Right forelimb (tissue), 1 donor: ENCODE measurements at regions not wholly inside any gene's neighbourhood (a gene's known extent, or its start where the extent isn't known, plus 50 kb on each side); places are given as distances from the start of the nearest gene placed in this dataset.
"Not testable (repeated sequence)": the region's sequence is repeated elsewhere in the genome, so short reads cannot be mapped to it uniquely, and the experiment has no call there.

Experiments used
- DNase-seq: peaks from one replicate; pipeline ENCODE4 v3.0.0-alpha.2; 2018

DNA sequence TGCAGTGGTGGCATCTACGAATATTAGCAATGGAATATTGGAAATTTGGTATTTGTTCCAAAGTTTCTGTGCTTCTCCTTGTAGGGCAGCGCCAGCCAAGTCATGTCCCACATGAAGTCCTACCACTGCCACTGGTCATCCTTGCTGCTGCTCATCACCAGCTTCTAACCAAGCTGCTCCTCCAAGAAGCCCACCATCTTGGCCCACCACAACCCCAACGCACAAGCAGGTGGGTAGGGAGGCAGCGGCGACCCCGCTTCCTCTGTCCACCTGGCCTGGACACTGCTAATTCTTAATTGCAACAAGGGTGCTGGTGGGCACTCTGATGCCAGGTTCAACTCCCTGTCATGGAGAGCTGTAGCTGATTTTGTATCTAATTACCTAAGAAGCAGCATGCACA lies 291.2 kb upstream of the LYPLAL1 start:
- no peak for DNase-seq

DNA sequence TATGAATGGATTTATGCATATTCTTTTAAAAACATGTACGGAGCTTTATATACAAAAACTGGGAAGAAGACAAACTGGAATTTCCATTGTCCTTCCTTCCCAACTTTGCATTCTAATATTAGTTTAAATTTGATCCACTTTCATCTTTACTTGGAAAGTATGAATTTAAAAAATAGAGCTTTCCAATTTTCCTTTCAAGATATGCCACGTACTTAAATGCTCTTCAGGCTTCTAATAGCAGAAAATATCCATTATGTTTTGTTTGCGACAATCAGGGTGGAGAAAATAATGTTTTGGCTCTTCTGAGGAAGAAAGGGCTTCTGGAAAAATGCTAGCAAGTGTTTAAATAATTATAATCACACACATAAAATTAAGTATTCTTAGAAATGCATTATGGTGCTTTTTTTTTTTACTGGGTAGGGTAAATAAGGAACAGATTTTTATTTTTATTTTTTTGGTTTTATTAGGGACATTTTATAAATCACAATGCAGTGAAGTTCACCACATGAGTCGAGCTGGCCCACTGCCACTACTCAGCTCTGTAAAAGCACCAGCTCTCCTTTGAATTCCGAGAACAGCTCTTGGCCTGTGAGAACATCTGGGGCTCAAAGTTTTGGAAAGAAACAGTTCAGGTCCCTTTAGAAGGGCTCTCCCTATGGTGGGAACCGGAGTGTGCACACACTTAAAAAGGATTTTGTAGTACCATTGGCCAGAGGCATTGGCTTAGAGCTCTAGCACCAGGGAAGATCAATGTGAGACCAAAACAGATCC lies 287.4 kb upstream of the LYPLAL1 start:
- DNase-seq: peak; percentile 79

DNA sequence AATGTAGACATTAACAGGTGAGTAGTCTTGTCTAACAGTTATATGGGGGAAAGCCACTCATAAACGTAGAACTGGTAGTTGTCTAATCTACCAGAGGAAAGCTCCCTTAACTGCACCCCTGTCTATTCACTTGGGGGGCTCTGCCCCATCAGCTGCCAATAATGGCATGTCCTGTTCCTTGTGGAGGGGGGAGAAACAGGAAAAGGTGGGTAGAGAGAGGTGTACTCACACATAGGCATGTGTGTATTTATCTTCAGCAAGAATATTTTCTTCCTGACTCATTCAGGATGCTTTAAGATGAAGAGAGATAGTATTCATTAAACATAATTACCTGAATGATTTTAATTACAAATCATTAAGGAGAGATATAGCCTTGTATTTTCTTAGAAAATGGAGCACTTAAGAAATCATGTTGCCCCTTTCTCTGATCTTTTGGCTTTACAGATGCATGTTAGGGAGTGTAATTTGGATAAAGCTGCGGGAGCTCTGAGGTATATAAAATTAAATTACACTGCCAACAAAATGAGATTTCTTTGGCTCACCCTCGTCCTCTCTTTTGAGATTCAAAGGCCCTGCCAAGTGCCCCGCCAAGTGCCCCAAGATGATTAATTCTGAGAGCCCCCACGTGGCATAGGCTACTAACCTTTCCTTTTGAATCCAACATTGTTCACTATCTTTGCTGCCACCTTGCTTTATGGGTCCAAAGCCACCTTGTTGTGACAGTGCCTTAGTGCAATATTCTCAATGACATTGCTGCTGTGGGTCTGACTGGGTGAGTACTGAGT lies 286.3 kb upstream of the LYPLAL1 start:
- DNase-seq: no peak

DNA sequence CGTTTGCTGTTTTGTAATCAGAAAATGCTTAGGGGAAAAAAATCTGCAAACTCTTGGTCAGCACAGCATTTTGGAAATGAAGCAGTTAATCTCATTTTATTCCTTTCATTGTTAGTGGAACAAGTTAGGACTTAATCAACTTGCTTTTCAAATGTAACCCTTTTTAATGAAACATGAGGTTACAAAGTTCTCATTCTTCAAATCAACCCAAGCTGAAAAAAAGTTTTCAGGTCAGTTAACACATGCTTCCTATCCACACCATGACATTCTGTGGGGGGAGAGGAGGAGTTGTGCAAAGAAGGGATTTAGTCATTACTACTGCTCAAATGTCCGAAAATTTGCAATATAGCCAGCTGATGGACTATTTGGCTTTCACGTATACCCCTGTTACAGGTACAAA lies 283.2 kb upstream of the LYPLAL1 start:
- DNase-seq: no peak

GRCh38 chr1:218891577-218891976 lies 282.1 kb upstream of the LYPLAL1 start:
- no peak for DNase-seq

DNA sequence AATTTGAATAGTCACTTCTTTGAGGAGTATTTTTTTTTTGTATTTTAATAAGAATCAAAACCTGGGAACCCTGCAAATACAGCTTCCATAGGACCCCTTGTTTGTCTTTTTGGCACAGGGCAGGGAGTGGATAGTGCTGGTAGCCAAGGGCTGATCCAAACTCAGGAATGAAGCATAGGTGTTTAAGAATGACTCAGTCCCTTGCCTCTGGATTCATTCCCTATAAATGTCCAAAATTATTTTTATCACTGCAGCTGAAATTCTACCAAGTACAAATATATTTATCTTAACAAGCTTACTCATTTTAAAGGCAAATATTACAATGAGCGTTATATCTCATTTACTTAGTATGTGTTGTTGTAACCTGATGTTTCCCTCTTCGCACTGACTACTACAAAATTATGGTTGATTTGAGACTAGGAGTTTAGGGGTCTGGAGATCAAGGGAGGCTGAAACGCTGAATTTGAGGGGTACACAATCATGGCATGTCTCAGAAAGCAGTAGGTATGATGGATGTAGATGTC lies 278.6 kb upstream of the LYPLAL1 start:
- DNase-seq: no peak

- DNase-seq: no peak
These were observed 277.5 kb upstream of the LYPLAL1 start for GRCh38 chr1:218896202-218896601.

- DNase-seq: no peak
These were observed 274.8 kb upstream of the LYPLAL1 start for GRCh38 chr1:218898921-218899320.

DNA sequence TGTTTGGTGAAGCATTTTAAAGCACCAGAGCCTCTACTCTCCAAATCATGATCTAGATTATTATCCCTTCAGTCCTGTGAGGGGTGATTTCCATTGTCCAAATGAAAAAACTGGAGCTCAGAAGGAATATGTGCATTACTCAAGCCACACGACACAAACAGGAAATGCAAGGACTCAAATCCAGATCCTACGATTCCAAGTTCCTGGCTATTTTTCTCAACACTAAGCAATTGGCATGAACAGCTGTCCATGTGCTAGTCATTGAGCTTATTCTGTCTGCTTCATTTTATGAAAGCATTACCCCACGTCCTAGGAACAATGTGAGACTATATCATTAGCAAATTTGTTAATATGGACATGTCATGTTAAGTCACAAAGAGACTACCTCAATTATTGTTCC lies 273.1 kb upstream of the LYPLAL1 start:
- DNase-seq: no peak

DNA sequence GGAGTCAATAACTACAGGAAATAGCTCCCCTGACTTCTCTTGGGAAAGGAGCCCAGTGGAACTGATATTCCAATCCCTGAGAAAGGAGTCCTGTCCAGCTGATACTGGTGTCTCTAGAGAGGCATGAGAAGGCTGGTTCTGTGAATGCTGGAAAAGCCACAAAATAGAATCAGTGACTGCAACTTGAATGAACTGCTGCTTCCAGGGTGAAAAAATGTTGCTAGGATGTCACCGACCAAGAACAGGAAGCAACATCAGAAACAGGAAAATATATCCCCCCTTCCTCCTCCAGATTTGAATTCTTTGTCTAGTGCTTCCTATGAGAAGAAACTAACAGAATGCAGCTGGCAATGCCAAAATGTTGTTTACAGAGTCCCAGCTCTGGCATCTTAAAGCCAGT lies 269.3 kb upstream of the LYPLAL1 start:
- DNase-seq: no peak

DNA sequence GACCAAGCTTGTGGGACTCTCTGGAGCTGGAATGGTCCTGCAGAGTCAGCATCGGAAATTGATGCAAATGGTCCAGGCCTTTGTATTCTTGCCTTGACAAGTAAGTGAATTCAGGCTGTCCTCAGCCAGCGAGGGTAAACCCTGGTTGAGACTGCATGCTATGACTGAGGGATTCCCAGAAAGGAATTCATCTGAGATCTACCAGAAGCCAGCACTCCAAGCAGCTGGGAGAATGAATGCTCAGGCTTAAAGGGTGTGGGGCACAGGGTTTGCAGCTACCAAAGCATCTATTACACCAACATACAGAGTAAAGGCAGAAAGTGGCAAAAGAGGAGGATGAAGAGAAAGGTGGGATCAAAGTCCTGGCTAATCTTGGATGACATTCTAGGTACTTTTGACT lies 257.0 kb upstream of the LYPLAL1 start:
- DNase-seq: no peak

DNA sequence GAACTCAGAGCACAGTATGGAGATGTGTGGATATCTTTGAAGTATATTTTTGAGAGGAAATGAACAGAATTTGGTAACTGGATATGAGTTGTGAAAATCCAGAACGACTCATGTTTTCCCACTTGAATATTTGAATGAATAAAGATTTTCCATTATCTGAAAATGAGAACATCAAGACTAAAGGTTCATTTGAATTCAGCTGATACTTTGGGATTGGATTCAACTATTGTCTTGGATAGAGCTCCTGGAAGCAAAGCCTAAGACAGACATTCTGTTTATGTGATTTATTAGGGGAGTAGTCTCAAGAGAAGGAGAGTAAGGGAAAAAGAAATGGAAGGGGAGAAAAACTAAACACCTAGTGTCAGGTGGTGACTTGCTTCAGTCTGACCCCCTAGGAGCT lies 256.0 kb upstream of the LYPLAL1 start:
- no peak for DNase-seq

DNA sequence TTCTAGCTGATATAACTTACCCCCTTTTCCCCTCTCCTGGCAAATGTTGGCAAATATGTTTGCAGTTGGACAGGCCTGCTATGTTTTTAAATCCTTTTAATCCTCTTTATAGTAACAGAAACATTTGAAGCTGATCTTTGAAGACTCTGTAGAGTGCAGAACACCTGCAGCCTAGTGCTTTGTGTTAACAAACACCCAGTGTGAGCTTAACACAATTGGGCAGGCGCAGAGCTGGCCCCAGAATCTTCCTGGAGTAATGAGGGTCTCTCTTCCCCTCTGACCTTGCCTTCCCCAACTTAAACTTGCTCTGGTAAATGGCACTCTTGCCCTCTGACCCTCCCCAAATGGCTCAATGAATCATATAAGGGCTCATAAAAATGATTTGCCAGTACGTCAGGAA lies 247.9 kb upstream of the LYPLAL1 start:
- DNase-seq: no peak

DNA sequence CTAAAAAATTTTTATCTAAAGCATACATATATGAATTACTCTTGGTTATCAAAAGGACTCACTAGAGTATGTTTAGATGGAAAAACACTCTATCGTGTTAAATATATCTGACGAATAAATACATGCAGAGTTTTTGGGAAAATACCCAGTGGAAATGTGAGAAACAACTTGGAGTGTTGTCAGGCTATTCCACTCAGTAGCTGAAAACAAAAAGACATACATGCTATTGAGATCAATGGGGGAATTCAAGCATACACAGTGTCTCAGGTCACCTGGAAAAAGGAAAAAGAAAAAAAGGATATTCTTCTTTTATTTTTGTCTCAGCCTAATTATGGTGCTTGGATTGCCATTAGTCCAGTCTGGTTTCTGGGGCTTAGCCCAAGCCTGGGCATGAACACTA lies 247.0 kb upstream of the LYPLAL1 start:
- no peak for DNase-seq

- no peak for DNase-seq
These were observed 243.7 kb upstream of the LYPLAL1 start for GRCh38 chr1:218930000-218930399.

GRCh38 chr1:218930472-218931241 lies 243.0 kb upstream of the LYPLAL1 start:
- peak; percentile 48 for DNase-seq

- DNase-seq: no peak
These were observed 242.4 kb upstream of the LYPLAL1 start for GRCh38 chr1:218931324-218931723.

DNA sequence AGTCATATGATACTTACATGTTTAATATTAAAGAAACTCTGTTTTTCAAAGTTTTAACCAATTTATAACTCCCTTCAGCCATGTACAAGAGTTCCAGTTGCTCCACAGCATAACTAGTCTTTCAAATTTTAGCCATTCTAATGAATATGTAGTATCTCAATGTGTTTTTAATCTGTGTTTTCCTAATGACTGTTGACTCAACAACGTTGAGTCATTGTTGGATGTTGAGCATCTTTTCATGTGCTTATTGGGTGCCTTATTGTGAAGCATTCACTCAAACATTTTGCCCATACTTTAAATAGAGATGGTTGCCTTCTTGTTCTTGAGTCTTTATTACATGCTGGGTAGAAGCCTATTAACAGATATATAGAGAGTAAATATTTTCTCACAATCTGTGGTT lies 240.2 kb upstream of the LYPLAL1 start:
- no peak for DNase-seq

DNA sequence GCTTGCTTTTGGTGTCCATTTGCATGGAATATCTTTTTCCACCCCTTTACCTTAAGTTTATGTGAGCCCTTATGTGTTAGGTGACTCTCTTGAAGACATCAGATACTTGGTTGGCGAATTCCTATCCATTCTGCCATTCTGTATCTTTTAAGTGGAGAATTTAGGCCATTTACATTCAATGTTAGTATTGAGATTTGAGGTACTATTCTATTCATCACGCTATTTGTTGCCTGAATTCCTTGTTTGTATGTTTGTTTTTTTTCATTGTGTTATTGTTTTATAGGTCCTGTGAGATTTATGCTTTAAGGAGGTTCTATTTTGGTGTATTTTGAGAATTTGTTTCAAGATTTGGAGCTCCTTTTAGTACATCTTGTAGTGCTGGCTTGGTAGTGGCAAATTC lies 238.3 kb upstream of the LYPLAL1 start:
- DNase-seq: not testable (repeated sequence)

DNA sequence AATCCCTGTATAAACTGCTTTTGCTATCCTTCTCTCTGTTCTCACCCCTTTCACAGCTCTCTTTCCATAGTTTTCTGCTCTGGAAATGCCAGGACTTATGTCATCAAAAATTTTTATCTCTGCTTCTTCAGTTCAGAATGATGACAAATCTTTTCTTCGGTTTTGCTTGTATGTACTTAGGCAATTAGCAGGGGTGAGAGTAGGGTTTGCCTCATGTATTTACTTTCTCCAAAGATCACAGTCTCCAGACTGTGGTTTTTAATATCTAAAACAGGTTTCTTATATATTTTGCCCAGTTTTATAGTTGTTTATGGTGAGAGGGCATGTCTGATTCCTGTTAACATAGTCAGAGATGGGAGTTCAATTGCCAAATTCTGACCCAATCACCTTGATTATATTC lies 235.4 kb upstream of the LYPLAL1 start:
- DNase-seq: no peak

DNA sequence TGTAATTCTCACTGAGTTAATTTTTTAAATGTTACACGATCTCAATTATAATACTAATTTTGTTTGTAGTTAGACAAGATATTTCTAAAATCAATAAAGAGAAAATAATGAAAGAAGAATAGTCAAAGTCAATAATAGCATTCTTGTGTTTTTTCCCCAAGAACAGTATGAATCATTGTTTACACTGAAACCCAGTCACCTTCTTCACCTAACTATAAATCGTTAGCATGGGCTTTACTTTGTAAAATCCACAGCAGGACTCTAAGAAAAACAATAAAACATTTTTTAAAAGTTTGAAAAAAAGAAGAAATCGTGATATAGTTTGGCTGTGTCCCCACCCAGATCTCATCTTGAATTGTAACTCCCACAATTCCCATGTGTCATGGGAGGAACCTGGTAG lies 234.6 kb upstream of the LYPLAL1 start:
- no peak for DNase-seq

DNA sequence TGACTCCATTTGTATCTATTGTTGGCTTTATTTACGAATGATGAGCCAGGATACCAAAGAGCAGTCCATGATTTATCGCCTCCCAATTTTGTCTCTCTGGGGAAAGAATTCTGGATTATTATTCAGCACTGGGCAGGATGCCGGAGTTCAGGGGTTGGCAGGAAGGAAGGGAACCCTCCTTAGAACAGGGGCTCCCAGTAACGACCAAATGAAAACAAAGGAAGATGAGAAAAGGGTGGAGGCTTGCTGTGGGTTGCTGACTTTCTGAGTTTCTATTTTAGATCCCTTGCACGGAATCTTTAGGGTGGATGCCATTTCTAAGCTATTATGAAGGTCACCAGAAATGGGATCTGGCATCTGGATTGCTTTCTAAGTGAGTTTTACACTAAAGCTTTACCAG lies 231.2 kb upstream of the LYPLAL1 start:
- no peak for DNase-seq

- no peak for DNase-seq
These were observed 230.3 kb upstream of the LYPLAL1 start for GRCh38 chr1:218943371-218943770.

GRCh38 chr1:218945050-218945449 lies 228.6 kb upstream of the LYPLAL1 start:
- DNase-seq: no peak
